Astrocyte (in vitro differentiated cells and primary cell): ENCODE measurements at regions not wholly inside any gene's neighbourhood (a gene's known extent, or its start where the extent isn't known, plus 50 kb on each side); places are given as distances from the start of the nearest gene placed in this dataset.

Source experiments
- EZH2 ChIP-seq: IDR thresholded peaks from 2 replicates; pipeline ENCODE4 v1.6.1; 2012; ENCODE audit warnings: mild to moderate bottlenecking, low read length, inconsistent platforms; ENCODE audit not compliant: insufficient read depth
- TF ChIP-seq, protein P1 (sequence below): IDR thresholded peaks from 2 replicates; pipeline ENCODE4 v1.5.1; 2011; ENCODE audit warnings: low read depth, mild to moderate bottlenecking, inconsistent platforms, low read length, moderate library complexity; ENCODE audit not compliant: insufficient read depth

DNA sequence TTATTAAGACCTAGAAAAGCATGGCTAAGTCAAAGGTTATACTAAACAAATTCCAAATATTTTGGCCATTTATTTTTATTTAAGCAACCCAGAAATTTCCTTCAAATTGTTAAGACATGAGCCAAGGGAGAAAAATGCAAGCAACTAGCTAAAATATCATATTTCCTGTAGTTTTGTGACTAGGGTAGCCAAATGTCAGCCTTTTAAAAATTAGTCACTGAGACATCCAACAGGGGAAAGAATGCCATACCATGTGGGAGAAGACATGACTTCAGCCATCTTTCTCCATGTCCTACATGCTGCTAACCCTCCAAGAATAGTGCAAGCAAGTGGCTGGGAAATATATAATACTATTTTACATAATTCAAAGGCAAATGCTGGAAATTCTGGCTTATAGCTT is 197.9 kb downstream of the DSEL start:
- TF ChIP-seq, protein P1, sequence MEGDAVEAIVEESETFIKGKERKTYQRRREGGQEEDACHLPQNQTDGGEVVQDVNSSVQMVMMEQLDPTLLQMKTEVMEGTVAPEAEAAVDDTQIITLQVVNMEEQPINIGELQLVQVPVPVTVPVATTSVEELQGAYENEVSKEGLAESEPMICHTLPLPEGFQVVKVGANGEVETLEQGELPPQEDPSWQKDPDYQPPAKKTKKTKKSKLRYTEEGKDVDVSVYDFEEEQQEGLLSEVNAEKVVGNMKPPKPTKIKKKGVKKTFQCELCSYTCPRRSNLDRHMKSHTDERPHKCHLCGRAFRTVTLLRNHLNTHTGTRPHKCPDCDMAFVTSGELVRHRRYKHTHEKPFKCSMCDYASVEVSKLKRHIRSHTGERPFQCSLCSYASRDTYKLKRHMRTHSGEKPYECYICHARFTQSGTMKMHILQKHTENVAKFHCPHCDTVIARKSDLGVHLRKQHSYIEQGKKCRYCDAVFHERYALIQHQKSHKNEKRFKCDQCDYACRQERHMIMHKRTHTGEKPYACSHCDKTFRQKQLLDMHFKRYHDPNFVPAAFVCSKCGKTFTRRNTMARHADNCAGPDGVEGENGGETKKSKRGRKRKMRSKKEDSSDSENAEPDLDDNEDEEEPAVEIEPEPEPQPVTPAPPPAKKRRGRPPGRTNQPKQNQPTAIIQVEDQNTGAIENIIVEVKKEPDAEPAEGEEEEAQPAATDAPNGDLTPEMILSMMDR, result no peak
- TF ChIP-seq EZH2, result no peak
